IMR-90 (cell line): ENCODE measurements at regions not wholly inside any gene's neighbourhood (a gene's known extent, or its start where the extent isn't known, plus 50 kb on each side); places are given as distances from the start of the nearest gene placed in this dataset.

Source experiments
- FOS ChIP-seq: fragments of 150-350 bp; IDR thresholded peaks from 2 replicates; pipeline ENCODE4 v1.6.1; 2016; ENCODE audit warnings: low read depth, low read length
- MAFK ChIP-seq: IDR thresholded peaks from 2 replicates; pipeline ENCODE4 v1.6.1; 2012; ENCODE audit warnings: low read depth, low read length, improper control_type of control experiment
- NFE2L2 ChIP-seq: fragments of 150-350 bp; IDR thresholded peaks from 2 replicates; pipeline ENCODE4 v1.6.1; 2016; ENCODE audit warnings: low read depth, mild to moderate bottlenecking, low read length
- POLR2A ChIP-seq: IDR thresholded peaks from 2 replicates; pipeline ENCODE4 v1.6.1; 2012; ENCODE audit warnings: mild to moderate bottlenecking, low read depth, low read length
- RAD21 ChIP-seq: IDR thresholded peaks from 2 replicates; pipeline ENCODE4 v1.6.1; 2012; ENCODE audit warnings: low read length, improper control_type of control experiment
- SMC3 ChIP-seq: fragments of 150-350 bp; IDR thresholded peaks from 2 replicates; pipeline ENCODE4 v1.6.1; 2016; ENCODE audit warnings: low read depth, mild to moderate bottlenecking, antibody characterized with exemption, low read length, moderate library complexity
- USF2 ChIP-seq: fragments of 150-350 bp; IDR thresholded peaks from 2 replicates; pipeline ENCODE4 v1.6.1; 2017; ENCODE audit warnings: mild to moderate bottlenecking, antibody characterized with exemption, low read length, low read depth
- TF ChIP-seq, protein P1 (sequence below): conservative IDR thresholded peaks from 2 replicates; pipeline ENCODE4 v1.5.1; 2012; ENCODE audit warnings: mild to moderate bottlenecking, low read depth, low read length, improper control_type of control experiment

- TF ChIP-seq, protein P1, sequence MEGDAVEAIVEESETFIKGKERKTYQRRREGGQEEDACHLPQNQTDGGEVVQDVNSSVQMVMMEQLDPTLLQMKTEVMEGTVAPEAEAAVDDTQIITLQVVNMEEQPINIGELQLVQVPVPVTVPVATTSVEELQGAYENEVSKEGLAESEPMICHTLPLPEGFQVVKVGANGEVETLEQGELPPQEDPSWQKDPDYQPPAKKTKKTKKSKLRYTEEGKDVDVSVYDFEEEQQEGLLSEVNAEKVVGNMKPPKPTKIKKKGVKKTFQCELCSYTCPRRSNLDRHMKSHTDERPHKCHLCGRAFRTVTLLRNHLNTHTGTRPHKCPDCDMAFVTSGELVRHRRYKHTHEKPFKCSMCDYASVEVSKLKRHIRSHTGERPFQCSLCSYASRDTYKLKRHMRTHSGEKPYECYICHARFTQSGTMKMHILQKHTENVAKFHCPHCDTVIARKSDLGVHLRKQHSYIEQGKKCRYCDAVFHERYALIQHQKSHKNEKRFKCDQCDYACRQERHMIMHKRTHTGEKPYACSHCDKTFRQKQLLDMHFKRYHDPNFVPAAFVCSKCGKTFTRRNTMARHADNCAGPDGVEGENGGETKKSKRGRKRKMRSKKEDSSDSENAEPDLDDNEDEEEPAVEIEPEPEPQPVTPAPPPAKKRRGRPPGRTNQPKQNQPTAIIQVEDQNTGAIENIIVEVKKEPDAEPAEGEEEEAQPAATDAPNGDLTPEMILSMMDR, result no peak
- TF ChIP-seq POLR2A (no peak), MAFK (no peak), RAD21 (no peak), SMC3 (no peak), USF2 (no peak), FOS (no peak), NFE2L2 (no peak)
Observed at GRCh38 chr1:58880592-58880991, 96.7 kb upstream of the JUN start.
